HG02840 (cell line): ENCODE measurements at regions not wholly inside any gene's neighbourhood (a gene's known extent, or its start where the extent isn't known, plus 50 kb on each side); places are given as distances from the start of the nearest gene placed in this dataset.
"Not testable (repeated sequence)": the region's sequence is repeated elsewhere in the genome, so short reads cannot be mapped to it uniquely, and the experiment has no call there.

Experiments
- ATAC-seq: cut with Tn5 transposase; IDR thresholded peaks from one replicate; pipeline ENCODE4 v1.9.1; 2021; ENCODE audit warnings: mild to moderate bottlenecking, moderate library complexity, moderate number of reproducible peaks; ENCODE audit not compliant: unreplicated experiment, low FRiP score

- no peak for ATAC-seq
These were observed 290.6 kb downstream of the JRKL start for GRCh38 chr11:96680211-96681018.

GRCh38 chr11:96681019-96681716, 291.4 kb downstream of the JRKL start:
- no peak for ATAC-seq

GRCh38 chr11:96694338-96694737, 304.5 kb downstream of the JRKL start:
- ATAC-seq = no peak

GRCh38 chr11:96696731-96697130, 306.9 kb downstream of the JRKL start:
- no peak for ATAC-seq

GRCh38 chr11:96697466-96697865, 307.7 kb downstream of the JRKL start:
- ATAC-seq = no peak

GRCh38 chr11:96704847-96705246, 315.0 kb downstream of the JRKL start:
- ATAC-seq = no peak

- ATAC-seq = no peak
These were observed 316.9 kb downstream of the JRKL start for GRCh38 chr11:96706761-96707160.

- ATAC-seq = no peak
These were observed 317.5 kb downstream of the JRKL start for GRCh38 chr11:96707273-96707672.

GRCh38 chr11:96708219-96708878, 318.5 kb downstream of the JRKL start:
- ATAC-seq = no peak

- no peak for ATAC-seq
These were observed 323.5 kb downstream of the JRKL start for GRCh38 chr11:96713301-96713700.

- ATAC-seq = no peak
These were observed 324.9 kb downstream of the JRKL start for GRCh38 chr11:96714689-96715088.

GRCh38 chr11:96715208-96715607, 325.4 kb downstream of the JRKL start:
- ATAC-seq = no peak

- no peak for ATAC-seq
These were observed 346.8 kb downstream of the JRKL start for GRCh38 chr11:96736601-96737000.

- ATAC-seq = no peak
These were observed 348.5 kb downstream of the JRKL start for GRCh38 chr11:96738311-96738710.

- ATAC-seq = no peak
These were observed 351.3 kb downstream of the JRKL start for GRCh38 chr11:96741068-96741467.

GRCh38 chr11:96744697-96745096, 354.9 kb downstream of the JRKL start:
- ATAC-seq = no peak

- no peak for ATAC-seq
These were observed 359.0 kb downstream of the JRKL start for GRCh38 chr11:96748639-96749370.

GRCh38 chr11:96751807-96752206, 362.0 kb downstream of the JRKL start:
- not testable (repeated sequence) for ATAC-seq

- ATAC-seq = no peak
These were observed 362.4 kb downstream of the JRKL start for GRCh38 chr11:96752221-96752620.

- no peak for ATAC-seq
These were observed 364.2 kb downstream of the JRKL start for GRCh38 chr11:96753997-96754396.

GRCh38 chr11:96755209-96755608, 365.4 kb downstream of the JRKL start:
- no peak for ATAC-seq
